ENCODE measurements at regions not wholly inside any gene's neighbourhood (a gene's known extent, or its start where the extent isn't known, plus 50 kb on each side); places are given as distances from the start of the nearest gene placed in this dataset.

- Mint-ChIP-seq H3K27me3 (no peaks in the 10 kb centered on the region), H3K4me1 (ENCODE audit: low read depth) (no peaks in the 10 kb centered on the region), H3K36me3 (ENCODE audit: low read depth) (no peaks in the 10 kb centered on the region), H3K9me3 (peaks cover 3% of the 10 kb centered on the region), H3K27ac (no peak overlapping the region), H3K4me3 (no peak overlapping the region)
- intact Hi-C loops (cut with micrococcal nuclease) = no loop called here
- ChIA-PET POLR2A (no interaction called here), CTCF (no interaction called here)
- DNase-seq (no peak), ATAC-seq (no peak)
- no peak for TF ChIP-seq CTCF (IDR thresholded peaks at IDR 0.05)
Measured at GRCh38 chr2:52082646-52083045, 1050.7 kb upstream of the NRXN1 start.

GRCh38 chr2:52079602-52080001 lies 1047.7 kb upstream of the NRXN1 start:
- ChIA-PET POLR2A (no interaction called here), CTCF (no interaction called here)
- Mint-ChIP-seq H3K4me1 (ENCODE audit: low read depth) (no peaks in the 10 kb centered on the region), H3K9me3 (peaks cover 7% of the 10 kb centered on the region), H3K27me3 (no peaks in the 10 kb centered on the region), H3K36me3 (ENCODE audit: low read depth) (no peaks in the 10 kb centered on the region), H3K4me3 (no peak overlapping the region), H3K27ac (no peak overlapping the region)
- intact Hi-C loops (cut with micrococcal nuclease) = no loop called here
- DNase-seq (no peak), ATAC-seq (no peak)
- no peak for TF ChIP-seq CTCF (IDR thresholded peaks at IDR 0.05)

- Mint-ChIP-seq H3K27ac (no peak overlapping the region), H3K36me3 (ENCODE audit: low read depth) (no peaks in the 10 kb centered on the region), H3K4me3 (no peak overlapping the region), H3K9me3 (peaks cover 7% of the 10 kb centered on the region), H3K27me3 (no peaks in the 10 kb centered on the region), H3K4me1 (ENCODE audit: low read depth) (no peaks in the 10 kb centered on the region)
- ATAC-seq = no peak
- ChIA-PET CTCF (no interaction called here), POLR2A (no interaction called here)
- no peak for DNase-seq
- TF ChIP-seq CTCF (IDR thresholded peaks at IDR 0.05) = no peak
- intact Hi-C loops (cut with micrococcal nuclease) = no loop called here
Measured at GRCh38 chr2:52077159-52077558, 1045.2 kb upstream of the NRXN1 start.

- H3K27ac Mint-ChIP-seq = no peak overlapping the region
- CTCF ChIA-PET = no interaction called here
- no peaks in the 10 kb centered on the region for H3K36me3 Mint-ChIP-seq (ENCODE audit: low read depth)
Measured at GRCh38 chr2:52074130-52074719, 1042.3 kb upstream of the NRXN1 start.

GRCh38 chr2:52072949-52073348 lies 1041.0 kb upstream of the NRXN1 start:
- no peak for ATAC-seq
- no peak for DNase-seq
- H3K27me3 Mint-ChIP-seq = no peaks in the 10 kb centered on the region
- intact Hi-C loops (cut with micrococcal nuclease) = no loop called here
- no peak for TF ChIP-seq CTCF (IDR thresholded peaks at IDR 0.05)
- H3K36me3 Mint-ChIP-seq (ENCODE audit: low read depth) = no peaks in the 10 kb centered on the region
- no peak overlapping the region for H3K27ac Mint-ChIP-seq
- POLR2A ChIA-PET = no interaction called here
- no peak overlapping the region for H3K4me3 Mint-ChIP-seq
- H3K4me1 Mint-ChIP-seq (ENCODE audit: low read depth) = no peaks in the 10 kb centered on the region
- CTCF ChIA-PET = no interaction called here
- peaks cover 5% of the 10 kb centered on the region for H3K9me3 Mint-ChIP-seq

More at GRCh38 chr2:52074130-52074719, 1042.3 kb upstream of the NRXN1 start:
- no peak overlapping the region for H3K4me3 Mint-ChIP-seq
- H3K27me3 Mint-ChIP-seq = no peaks in the 10 kb centered on the region
- intact Hi-C loops (cut with micrococcal nuclease) = no loop called here
- POLR2A ChIA-PET = no interaction called here
- no peak for ATAC-seq
- H3K9me3 Mint-ChIP-seq = peaks cover 5% of the 10 kb centered on the region
- no peak for TF ChIP-seq CTCF (IDR thresholded peaks at IDR 0.05)
- no peak for DNase-seq
- H3K4me1 Mint-ChIP-seq (ENCODE audit: low read depth) = no peaks in the 10 kb centered on the region
